Globus pallidus (tissue), 1 donor: ENCODE measurements at regions not wholly inside any gene's neighbourhood (a gene's known extent, or its start where the extent isn't known, plus 50 kb on each side); places are given as distances from the start of the nearest gene placed in this dataset.
"Not testable (repeated sequence)": the region's sequence is repeated elsewhere in the genome, so short reads cannot be mapped to it uniquely, and the experiment has no call there.

ENCODE experiments used
- DNase-seq: peaks from one replicate; pipeline ENCODE4 v3.0.0-alpha.2; 2015; ENCODE audit warnings: low spot score

DNA sequence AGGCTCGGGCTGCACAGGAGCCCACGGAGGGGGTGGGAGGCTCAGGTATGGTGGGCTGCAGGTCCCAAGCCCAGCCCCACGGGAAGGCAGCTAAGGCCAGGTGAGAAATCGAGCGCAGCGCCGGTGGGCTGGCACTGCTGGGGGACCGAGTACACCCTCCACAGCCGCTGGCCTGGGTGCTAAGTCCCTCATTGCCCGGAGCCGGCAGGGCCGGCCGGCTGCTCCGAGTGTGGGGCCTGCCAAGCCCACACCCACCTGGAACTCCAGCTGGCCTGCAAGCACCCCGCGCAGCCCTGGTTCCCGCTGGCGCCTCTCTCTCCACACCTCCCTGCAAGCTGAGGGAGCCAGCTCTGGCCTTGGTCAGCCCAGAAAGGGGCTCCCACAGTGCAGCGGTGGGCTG lies 137.4 kb upstream of the PKP2 start:
- DNase-seq = not testable (repeated sequence)

DNA sequence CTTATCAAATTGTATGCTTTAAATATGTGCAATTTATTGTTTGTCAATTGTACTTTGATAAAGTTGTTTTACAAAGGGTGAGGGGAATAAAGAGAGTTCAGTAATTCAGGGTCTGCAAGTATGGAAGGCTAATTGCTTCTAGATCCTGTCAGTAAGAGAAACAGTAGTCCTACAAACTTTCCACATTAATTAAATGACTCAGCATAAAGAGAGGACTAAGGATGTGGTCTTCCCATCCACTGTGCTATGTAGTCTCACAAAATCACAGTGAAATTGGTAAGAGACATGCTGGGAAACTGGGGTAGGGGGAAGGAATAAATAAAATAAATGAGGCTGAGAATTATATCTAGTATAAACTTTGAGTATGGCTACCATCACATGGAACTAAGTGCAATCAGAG lies 130.2 kb upstream of the PKP2 start:
- no peak for DNase-seq

DNA sequence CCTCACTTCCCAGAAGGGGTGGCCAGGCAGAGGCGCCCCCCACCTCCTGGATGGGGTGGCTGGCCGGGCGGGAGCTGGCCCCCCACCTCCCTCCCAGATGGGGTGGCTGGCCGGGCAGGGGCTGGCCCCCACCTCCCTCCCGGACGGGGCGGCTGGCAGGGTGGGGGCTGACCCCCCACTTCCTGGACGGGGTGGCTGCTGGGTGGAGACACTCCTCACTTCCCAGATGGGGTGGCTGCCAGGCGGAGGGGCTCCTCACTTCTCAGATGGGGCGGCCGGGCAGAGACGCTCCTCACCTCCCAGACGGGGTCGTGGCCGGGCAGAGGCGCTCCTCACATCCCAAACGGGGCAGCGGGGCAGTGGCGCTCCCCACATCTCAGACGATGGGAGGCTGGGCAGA lies 126.1 kb upstream of the PKP2 start:
- DNase-seq = not testable (repeated sequence)

DNA sequence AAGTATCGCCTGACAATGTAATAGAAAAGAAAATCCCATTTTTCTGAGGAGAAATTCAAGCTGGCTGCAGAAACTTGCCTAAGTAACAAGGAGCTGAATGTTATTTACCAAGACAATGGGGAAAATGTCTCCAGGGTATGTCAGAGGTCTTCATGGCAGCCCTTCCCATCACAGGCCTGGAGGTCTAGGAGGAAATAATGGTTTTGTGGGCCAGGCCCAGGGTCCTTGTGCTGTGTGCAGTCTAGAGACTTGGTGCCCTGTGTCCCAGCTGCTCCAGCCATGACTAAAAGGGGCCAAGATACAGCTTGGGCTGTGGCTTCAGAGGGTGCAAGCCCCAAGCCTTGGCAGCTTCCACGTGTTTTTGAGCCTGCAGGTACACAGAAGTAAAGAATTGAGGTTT lies 120.5 kb upstream of the PKP2 start:
- not testable (repeated sequence) for DNase-seq

DNA sequence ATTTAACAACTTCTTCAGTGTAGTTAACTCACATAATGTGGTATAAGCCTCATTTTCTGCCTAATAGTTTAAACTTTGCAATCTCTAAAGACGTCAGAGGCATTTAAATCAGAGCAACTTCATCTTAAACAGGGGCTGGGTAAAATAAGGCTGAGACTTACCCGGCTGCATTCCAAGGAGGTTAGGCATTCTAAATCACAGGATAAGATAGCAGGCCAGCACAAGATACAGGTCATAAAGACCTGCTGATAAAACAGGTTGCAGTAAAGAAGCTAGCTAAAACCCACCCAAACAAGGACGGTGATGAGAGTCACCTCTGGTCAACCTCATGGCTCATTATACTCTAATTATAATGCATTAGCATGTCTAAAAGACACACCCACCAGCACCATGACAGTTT lies 115.6 kb upstream of the PKP2 start:
- no peak for DNase-seq

DNA sequence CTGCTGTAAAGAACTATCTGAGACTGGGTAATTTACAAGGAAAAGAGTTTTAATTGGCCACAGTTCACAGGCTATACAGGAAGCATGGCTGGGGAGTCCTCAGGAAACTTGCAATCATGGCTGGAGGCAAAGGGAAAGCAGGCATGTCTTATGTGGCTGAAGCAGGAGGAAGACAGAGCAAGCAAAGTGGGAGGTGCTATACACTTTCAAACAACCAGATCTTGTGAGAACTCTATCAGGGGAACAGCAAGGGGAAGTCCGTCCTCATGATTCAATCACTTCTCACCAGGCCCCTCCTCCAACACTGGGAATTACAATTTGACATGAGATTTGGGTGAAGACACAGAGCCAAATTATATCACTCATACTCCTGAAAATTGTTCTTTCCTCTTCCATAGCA lies 109.5 kb upstream of the PKP2 start:
- no peak for DNase-seq

DNA sequence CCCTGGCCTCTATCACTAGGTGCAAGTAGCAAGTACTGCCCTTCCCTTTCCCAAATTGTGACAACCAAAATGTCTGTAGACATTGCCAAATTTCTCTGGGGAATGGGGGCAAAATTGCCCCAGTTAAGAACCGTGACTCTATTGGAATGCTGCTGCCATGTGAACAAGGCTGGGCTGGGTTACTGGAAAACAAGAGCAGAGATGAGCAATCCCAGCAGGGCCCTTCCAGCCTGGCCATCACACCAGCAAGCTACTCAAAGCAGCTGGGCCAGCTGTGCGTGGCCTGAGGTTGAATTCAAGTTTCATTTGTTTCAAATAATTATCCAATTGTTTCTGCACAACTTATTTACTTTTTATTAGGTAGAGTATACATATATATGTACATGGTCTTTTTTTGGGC lies 103.4 kb upstream of the PKP2 start:
- no peak for DNase-seq

DNA sequence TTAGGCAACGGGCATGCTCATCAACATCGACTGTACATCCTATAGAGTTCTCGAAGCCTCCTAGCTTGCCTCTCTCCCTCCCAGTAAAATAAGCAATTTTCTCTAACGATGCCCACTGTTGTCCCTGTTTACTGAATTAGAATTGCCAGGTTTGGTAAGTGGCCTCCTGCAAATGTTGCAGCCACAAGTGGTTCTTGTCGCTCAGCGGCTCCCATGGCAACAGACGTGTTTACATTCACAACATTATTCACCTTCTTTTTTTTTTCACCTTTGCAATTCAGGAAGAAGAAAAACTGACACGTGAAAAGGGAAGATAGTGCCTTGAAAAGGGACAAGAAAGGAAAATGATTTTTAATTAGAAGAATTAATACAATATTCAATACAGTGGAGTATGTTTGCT lies 100.9 kb upstream of the PKP2 start:
- DNase-seq = no peak

DNA sequence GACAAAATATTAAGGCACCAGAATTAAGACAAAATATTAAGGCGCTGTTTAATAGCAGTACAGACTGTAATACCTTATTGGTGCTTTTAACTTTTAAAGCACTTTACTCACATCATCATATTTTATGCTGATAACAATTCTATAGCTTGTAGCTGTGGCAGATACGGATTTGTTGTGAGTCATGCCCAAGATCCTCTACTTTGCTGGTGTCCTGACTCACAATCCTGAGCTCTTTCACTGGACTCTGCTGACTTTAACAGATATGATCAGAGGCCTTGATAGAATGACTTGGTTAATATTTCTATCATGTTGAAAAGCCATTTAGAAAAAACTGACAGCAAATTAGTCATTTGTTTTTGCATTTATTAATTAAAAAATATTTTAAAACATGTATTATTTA lies 99.0 kb upstream of the PKP2 start:
- no peak for DNase-seq

DNA sequence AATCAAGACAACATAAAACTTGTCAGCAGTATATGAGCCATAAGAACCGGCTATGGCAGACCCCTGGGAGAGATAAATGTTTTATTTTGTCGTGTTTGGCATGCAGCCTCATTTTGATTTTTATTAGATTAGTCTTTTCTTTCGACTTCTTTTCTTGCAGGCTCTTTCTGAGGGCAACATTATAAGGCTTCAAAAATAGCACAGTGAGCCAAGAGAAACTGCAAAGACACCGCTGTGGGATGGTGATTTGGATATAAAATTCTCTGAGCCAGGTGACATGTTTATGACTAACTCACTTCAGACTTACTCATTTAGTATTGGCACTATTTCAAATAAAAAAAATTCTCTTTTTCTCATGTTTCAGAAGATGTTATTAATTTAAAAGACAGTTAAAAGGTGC lies 96.8 kb upstream of the PKP2 start:
- no peak for DNase-seq

DNA sequence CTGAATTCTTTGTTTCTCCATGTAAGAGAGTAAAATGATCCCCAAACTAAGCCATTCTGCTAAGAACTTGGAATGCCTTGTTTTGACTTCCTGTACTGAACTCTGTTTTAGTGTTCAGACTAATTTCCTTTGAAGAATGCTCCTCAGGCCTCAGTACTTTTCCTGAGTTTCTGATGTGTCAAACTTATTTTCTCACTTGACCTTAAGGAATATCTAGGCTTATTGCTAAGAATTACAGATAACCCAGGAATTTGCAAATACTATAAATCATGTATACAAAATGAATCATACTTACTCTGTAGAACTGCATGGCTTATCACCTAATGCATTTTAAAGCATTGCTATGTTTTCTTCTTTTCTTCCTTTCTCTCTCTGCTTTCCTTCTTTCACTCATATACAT lies 93.1 kb upstream of the PKP2 start:
- DNase-seq = no peak

DNA sequence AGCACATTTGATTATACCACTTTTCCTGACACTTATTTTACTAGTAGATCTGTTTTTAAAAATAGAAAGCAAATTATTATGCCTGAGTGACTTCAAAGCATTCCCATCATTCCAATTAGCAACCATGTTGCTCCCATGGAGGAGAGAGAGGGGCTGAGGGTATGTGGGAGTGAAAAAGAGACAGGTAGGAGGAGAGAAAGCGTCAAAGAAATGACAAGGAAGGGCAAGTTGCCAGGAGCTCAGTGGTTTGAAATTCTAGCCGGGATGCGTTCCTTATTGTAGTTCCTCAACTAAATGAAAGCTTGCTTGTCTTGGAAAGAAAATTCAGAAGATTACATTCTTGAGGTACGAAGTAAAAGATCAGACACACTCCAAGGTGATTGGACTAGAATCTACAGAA lies 92.4 kb upstream of the PKP2 start:
- no peak for DNase-seq

DNA sequence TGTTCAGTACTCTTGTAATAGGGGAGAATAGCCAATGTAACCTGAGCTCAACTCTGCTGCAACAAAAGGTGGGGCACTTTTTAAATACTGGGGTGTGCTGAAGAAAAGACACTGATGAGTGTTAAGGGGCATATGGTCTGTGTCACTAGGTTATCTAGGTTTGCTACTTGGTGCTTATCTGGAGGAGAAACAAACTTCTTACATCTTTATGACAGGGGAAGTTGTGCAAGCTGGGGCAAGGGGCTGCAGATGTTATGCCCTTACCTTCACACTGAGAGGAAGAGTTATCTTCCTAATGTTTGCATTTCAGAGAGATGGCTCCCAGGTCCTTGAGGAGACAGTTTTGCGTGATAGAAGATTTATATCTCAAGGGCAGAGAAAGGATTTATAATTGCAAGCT lies 90.9 kb upstream of the PKP2 start:
- DNase-seq = no peak

DNA sequence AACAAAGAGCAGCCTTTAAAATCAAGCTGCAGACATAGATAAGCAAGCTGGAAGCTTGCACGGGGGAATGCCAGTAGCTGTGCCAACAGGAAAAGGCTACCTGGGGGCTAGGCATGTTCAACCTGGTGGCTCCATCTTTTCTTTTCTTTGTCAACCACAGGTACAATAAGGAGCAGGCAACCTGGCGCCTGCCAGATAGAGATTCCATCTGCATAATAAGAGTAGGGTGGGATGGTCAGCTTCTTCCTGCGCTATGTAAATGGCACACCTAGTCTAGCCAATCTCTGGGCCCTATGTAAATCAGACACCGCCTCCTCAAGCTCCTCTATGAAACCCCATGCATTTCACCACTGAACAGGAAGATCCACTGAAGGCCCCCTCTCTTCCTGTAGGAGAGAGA lies 87.4 kb upstream of the PKP2 start:
- no peak for DNase-seq

DNA sequence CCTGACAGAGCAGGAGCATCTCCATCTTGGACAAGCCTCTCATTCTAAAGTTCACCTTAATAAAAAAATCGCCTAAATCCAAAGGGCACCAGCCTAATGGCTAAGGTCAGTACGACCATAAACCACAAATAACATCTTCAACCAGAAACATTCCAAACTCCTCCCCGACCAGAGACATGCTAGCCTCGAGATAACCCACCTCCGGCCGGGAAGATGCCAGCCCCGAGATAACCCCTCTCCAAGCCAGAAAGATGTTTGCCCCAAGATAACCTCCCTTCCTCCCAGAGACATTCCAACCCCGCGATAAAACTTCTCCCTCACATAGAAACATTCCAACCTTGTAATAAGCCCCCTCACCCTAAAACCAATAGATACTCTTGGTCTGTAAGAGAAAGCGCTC lies 86.8 kb upstream of the PKP2 start:
- DNase-seq = no peak

DNA sequence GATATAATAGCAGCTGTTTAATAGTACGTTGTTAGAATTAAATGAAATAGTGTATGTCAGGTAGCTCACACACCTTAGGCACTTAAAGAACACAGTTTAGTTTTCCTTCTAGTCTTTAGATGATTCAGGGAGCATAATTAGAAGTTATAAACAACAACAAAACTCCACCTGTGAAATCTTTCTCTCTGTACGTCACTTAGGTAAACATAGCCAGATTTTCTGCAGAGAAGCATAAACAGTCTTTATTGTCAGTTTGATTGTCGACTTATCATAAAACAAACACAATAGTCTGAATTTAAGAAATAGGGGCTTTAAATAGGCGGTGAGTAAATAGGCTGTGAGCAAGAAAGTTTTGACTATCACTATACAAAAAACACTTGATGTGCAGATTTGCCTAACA lies 84.6 kb upstream of the PKP2 start:
- no peak for DNase-seq

DNA sequence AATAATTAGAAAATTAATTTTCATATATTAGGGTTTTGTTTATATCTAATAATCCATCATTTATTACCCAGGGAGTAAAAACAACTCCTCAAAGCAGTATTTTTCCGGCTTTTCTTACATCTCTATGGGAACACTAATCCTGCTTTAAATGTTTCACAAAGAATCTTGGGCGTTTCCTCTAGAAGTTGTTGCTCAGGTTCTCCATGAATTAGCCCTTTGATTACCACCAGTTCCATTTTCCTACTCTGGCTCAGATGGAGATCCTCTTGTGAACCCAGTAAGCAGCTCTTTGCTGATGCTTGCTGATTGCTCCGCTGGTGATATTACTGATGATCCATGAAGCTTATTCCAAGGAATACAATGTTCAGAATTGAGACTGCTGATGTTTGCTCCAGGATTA lies 78.5 kb upstream of the PKP2 start:
- DNase-seq = no peak

DNA sequence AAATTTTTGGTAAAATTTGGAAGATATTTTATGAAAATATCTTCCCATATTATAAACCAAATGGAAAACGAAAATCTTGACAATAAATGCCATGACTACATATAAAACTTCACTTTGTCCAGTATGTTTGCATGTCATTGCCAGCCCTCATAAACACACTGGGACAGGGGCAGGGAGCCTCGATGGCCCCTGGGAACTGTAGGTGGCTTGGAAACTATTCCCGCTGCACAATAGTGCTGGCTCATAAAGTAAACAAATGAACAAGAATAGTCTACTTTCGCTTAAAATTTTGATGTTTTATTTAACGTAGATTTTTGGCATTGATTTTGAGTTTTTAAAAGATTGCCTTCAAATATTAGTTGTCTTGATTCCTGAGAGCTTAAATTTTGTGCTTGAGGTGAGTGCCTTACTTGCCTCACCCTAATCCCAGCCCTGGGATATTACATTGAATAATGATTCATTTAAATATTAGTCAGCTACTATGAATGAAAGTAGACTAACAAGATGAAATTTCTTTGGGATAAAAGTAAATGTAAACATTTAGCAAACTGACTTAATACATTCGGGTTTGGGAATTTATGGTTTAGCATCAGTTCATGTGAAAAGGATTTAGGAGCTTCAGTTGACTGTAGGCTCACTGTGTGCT lies 74.0 kb upstream of the PKP2 start:
- no peak for DNase-seq

DNA sequence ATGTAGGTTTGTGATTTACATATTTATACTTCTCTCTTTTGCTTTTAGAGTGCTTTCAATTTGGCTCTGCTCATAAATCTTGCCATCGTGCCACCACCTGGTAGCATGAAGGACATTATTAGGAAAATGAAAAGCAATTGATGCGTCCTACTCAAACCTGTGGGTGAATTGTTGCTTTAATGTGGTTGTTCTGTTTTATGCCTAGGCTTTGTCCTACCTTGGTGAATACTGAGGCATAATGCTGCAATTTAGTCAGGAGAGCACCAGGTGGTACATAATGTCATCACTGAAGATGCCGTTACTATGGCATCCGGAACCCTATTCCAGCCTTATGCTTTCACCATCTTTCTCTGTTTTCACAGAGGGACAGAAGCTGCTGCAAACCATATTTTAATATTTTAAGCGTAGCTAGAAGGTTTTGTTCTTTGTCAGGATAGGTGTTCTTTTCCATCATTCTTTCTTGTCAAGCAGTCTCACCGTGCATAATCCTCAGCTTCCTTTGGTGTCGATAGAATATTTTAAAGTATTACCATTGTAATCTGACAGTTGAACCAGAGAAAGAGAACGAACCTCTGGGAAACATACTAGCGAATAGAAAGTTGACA lies 68.5 kb upstream of the PKP2 start:
- no peak for DNase-seq

DNA sequence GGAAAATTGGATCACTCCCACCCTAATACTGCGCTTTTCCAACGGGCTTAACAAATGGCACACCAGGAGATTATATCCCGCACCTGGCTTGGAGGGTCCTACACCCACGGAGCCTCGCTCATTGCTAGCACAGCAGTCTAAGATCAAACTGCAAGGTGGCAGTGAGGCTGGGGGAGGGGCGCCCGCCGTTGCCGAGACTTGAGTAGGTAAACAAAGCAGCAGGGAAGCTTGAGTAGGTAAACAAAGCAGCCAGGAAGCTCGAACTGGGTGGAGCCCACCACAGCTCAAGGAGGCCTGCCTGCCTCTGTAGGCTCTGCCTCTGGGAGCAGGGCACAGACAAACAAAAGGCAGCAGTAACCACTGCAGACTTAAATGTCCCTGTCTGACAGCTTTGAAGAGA lies 59.8 kb upstream of the PKP2 start:
- DNase-seq = not testable (repeated sequence)

DNA sequence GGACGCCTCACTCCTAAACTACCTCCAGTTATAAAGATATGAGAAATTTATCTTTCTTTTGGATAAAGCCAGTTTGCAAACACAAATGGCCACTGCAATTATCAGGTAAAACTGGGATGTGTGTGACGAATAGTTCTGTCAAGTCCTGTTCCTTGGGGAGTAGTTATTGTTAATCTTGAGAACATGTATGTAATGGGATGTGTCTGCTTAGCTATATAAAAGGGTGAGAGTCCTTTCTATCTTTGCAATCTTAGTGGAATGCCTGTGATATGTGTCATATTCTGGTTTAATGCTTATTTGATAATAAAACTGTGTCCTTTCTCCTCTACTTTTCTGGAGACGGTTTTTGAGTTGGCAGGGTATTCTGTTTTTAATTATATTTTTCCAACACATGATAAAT lies 56.1 kb upstream of the PKP2 start:
- no peak for DNase-seq

DNA sequence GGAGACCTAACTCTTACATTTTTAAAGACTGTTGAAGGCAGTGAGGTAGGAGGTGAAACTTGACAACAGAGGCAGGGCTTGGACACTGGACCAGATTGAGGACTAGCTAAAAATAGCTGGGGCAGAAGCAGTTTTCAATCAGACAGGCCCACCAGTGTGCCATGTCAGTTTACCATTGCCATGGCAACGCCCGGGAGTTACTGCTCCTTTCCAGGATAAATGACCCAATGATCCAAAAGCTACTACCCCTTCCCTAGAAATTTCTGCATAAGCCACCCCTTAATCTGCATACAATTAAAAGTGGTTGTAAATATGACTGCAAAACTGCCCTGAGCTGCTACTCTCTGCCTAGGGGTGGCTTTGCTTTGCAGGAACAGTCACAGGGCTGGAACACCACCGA lies 53.2 kb upstream of the PKP2 start:
- DNase-seq = no peak

DNA sequence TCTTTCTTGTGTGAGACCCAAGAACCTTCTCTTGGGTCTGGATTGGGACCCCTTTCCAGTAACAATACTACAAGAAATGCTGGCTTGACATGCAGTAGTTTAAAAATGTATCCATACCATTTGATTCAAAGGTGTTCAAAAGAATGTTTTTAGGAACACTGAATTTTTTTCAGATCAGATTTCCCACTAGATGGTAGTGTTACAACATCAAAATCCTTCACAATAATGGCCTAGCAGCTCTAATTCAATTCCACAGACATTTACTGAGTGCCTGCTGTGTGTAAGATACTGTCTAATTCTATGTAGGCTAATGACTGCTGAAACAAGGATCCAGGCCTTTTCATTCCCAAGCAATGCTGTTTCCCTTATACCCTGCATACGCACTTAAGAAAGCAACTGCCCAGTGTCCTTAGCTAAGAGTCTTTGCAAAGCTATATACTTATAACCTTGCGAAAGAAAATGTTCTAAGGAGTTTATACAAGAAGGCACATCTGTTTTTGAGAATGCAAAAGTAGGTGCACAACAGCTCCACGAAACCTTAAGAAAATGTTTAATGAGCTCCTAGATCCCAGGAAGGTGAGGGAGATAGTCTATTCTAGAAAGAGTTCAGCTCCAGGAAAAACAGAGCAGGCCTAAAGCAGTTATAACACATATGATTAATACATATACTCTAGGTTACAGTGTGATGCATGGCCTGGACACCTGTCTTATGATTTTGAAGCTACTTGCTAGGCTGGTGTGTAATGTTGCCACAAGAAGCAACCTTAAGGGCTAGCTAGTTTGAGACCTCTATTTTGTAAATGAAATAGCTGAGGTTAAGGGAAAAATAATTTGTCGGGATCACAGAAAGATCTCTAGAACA lies 50.9 kb upstream of the PKP2 start:
- peak; percentile 18 for DNase-seq
